Caki2 (cell line): ENCODE measurements at regions not wholly inside any gene's neighbourhood (a gene's known extent, or its start where the extent isn't known, plus 50 kb on each side); places are given as distances from the start of the nearest gene placed in this dataset.

Experiments used
- DNase-seq: peaks from one replicate; pipeline ENCODE4 v3.0.0-alpha.2; 2015; ENCODE audit warnings: low read depth
- in situ Hi-C: cut with HindIII; loops from 2 replicates; pipeline ENCODE4 v1.10.0; 2016; ENCODE audit warnings: low sequenced_read_pairs, low pct_unique_long_range_greater_than_20kb, mixed read lengths

GRCh38 chr15:37520026-37520425 is 414.4 kb upstream of the TMCO5A start:
- in situ Hi-C loops: no loop called here

GRCh38 chr15:37520882-37521281 is 413.6 kb upstream of the TMCO5A start:
- DNase-seq: no peak
- in situ Hi-C loops: no loop called here

More at GRCh38 chr15:37520026-37520425, 414.4 kb upstream of the TMCO5A start:
- no peak for DNase-seq

GRCh38 chr15:37524601-37525000 is 409.8 kb upstream of the TMCO5A start:
- in situ Hi-C loops: no loop called here
- no peak for DNase-seq

GRCh38 chr15:37528432-37528831 is 406.0 kb upstream of the TMCO5A start:
- in situ Hi-C loops: no loop called here
- DNase-seq: no peak

GRCh38 chr15:37536967-37537605 is 397.4 kb upstream of the TMCO5A start:
- DNase-seq: peak; percentile 17
- in situ Hi-C loops: no loop called here

DNA sequence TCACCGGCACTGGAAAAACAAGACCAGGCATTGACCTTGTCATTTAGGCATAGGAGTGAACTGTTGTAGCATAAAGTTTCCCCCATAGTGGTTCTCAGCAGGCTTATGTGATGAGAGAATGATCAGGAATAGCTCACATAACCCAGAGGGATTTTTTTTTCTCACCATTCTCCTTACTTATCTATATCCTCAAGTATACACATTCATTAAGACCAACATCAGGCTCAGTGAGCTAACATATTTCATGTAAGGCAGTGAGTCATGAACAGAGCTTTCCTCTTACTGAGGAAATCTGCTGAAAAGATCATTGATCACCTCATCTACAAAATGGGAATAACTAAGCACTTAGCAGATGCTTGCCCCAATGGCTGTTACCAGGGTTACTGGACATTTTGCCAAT is 396.6 kb upstream of the TMCO5A start:
- in situ Hi-C loops: no loop called here

DNA sequence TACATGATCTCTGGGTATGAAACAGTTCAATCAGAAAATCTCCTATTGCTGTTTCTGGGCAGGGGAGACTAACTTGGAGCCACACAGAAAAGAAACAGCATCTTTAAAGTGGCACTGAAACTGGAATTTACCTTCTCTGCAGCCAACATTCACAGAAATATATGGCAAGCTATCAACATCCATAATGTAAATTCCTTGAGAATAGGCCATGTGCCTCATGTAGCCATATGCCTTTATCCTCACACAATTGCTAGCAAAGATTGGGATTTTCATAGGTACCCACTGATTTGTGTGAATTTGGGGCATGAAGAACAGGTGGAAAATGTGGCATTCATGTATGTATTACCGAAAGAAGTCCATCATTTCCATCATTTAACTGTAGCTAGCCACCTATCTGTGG is 386.3 kb upstream of the TMCO5A start:
- no peak for DNase-seq
- in situ Hi-C loops: no loop called here

More for the DNA sequence above, 396.6 kb upstream of the TMCO5A start:
- DNase-seq: no peak

DNA sequence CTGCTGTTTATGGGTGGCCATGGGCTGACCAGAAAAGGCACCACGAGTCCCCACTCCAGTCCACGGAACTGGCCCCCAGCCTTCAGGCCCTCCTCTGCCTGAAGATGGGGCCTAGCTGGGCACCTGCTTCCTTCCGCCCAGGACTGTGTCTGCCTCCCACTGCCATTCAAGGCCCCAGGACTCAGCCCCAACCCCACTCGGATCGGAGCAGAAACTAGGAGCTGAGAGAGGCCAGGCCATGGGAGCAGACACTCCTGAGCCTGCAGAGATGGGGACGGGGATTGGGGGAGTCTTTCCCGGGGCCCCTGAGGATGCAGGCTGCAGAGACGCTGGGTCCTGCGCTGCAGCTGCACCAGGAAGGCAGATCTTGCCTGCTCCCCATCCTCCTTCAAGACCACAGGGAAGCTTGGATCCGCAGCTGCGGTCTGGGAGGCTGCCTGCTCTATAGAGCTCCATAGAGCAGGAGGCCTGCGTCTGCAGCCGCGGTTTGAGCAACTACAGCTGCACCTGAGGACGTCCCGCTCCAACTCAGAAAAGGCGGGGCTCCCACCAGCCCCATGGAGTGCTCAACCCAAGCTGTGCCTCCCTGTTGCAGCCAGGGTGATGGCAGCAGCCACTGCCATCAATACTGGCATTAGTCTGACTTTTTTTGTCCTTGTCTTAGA is 383.9 kb upstream of the TMCO5A start:
- no peak for DNase-seq
- in situ Hi-C loops: no loop called here

DNA sequence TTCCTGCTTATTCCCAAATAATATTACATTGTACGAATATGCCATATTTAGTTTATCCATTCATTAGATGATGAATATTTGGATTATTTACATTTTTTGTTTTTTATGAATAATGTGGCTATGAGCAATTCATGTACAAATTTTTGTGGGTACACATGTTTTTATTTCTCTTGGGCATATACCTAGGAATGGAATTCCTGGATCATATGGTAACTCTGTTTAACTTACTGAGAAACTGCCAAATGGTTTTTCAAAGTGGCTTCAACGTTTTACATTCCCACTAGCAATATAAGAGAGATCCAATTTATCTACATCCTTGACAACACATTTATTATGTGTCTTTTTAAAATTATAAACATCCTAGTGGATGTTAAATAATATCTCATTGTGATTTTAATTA is 362.0 kb upstream of the TMCO5A start:
- in situ Hi-C loops: no loop called here

GRCh38 chr15:37574985-37575384 is 359.5 kb upstream of the TMCO5A start:
- in situ Hi-C loops: no loop called here
- no peak for DNase-seq

More for the DNA sequence above, 362.0 kb upstream of the TMCO5A start:
- DNase-seq: no peak

GRCh38 chr15:37576952-37577351 is 357.5 kb upstream of the TMCO5A start:
- in situ Hi-C loops: no loop called here
- no peak for DNase-seq

- no peak for DNase-seq
- in situ Hi-C loops: no loop called here
Observed at GRCh38 chr15:37581866-37582532, 352.4 kb upstream of the TMCO5A start.

DNA sequence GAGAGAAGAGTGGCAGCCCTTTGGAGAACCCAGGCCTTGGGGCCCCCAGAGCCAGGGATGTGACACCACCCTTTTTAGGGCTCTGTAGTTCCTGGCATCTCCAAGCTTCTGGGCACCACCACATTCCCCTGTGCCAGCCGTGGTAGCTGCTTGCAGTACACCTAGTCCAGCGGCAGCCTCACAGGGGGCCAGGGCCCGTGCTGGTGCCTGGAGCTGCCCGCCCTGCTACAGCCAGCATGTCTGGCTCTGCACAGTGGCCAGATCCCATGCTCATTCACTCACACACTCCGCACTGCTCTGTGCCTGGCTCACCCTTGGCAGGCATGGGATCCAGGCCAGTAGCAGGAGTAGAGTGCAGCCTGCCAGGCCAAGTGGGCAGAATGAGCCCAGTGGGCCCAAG is 351.6 kb upstream of the TMCO5A start:
- DNase-seq: no peak
- in situ Hi-C loops: no loop called here

DNA sequence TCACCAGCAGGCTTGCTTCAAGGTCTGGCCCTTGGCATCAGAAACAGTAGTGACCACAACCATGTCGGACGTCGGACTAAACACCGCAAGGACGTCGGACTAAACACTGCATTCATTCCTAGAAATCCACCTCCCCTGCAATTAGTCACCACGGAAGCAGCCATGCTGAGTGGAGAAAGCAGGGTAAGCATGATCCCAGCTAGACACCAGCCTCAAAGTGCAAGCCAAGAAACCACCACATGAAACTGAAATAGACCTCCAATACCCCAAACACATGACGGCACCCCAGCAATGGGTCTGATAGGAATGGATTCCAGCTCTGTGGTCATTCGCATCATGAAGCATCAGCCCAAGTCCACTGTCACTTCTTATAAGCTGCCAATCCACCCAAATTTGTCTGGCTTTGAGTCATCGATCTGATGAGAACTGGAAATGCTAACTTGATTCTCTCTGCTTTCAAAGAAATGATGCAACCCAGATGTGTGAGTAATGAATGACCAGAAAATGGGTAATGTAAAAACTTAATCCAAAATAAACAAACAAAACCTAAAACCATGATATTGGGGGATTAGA is 348.3 kb upstream of the TMCO5A start:
- no peak for DNase-seq
- in situ Hi-C loops: no loop called here

- in situ Hi-C loops: no loop called here
Observed at GRCh38 chr15:37586976-37587375, 347.5 kb upstream of the TMCO5A start.

DNA sequence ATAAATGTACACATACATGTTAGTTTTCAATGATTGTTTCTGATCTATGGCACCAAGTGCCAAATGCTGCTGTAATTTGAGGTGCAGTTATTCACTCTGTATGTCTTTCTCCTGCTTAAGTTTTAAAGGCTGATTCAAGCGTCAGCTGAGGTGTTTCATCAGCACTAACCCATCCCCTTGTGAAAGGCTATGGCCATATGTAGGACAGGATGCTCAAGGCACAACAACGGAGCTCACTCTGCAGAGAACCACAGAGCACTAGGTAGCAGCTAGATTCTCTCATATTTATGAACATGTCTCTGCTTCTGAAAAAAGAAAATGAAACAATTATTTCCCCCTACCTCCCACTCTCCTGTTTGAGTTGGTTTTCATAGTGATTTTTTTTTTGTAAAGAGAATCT is 340.0 kb upstream of the TMCO5A start:
- in situ Hi-C loops: no loop called here
- DNase-seq: no peak

More at GRCh38 chr15:37586976-37587375, 347.5 kb upstream of the TMCO5A start:
- no peak for DNase-seq

DNA sequence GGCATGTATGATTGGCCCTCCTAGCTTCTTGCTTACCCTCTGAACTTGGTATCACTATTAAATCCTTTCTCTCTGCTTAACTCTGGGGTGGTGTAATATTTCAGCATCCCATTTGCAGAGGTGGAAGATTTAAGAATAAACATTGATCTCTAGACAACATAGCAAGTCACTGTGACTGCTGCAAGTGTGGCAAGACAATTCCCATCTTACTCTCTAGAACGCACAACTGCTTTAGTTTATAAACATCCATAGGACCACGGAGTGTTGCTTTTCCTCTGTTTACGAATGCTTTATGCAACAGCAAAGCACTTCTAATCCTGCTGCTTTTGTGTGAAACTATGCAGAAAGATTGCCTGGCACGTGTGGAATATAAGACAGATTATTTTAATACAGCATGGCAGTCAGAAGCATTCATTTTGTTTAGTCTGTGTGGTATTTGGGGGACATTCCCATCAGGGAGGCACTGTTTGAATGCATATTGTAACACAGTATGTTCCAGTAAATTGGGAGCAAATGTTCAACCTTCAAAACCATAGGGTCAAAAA is 338.9 kb upstream of the TMCO5A start:
- DNase-seq: no peak
- in situ Hi-C loops: no loop called here

DNA sequence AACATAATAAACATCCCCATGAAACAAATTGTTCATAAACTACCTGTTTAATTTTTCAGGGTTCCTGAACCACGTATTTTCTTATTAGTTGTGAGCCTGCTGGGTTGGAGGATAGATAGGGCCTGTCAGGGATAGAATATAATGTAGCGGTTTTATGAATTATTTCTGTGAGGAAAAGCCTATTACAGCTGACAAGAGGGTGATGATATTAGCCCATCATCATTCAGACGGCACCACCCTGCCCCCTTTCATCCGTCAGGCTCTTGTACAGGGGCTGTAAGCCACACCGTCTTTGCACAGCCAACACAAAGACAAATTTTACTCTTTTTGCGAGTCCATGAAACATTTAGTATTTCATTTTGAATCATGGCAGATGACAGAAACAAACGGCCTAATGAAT is 335.3 kb upstream of the TMCO5A start:
- DNase-seq: no peak
- in situ Hi-C loops: no loop called here

- no peak for DNase-seq
- in situ Hi-C loops: no loop called here
Observed at GRCh38 chr15:37616215-37616614, 318.2 kb upstream of the TMCO5A start.
